CD4-positive, alpha-beta T cell treated with Interferon gamma for 1 hour (primary cell): ENCODE measurements at regions not wholly inside any gene's neighbourhood (a gene's known extent, or its start where the extent isn't known, plus 50 kb on each side); places are given as distances from the start of the nearest gene placed in this dataset.
"Not testable (repeated sequence)": the region's sequence is repeated elsewhere in the genome, so short reads cannot be mapped to it uniquely, and the experiment has no call there.

ENCODE experiments used
- DNase-seq: peaks from one replicate; pipeline ENCODE4 v3.0.0-alpha.2; 2020

- peak; percentile 19 for DNase-seq
These were observed 65.7 kb upstream of the MAP9 start for GRCh38 chr4:155442267-155443105.

- no peak for DNase-seq
These were observed 64.7 kb upstream of the MAP9 start for GRCh38 chr4:155441475-155441874.

- DNase-seq = not testable (repeated sequence)
These were observed 63.0 kb upstream of the MAP9 start for GRCh38 chr4:155439760-155440159.

GRCh38 chr4:155434904-155435303 lies 58.1 kb upstream of the MAP9 start:
- DNase-seq = no peak

GRCh38 chr4:155434366-155434765 lies 57.6 kb upstream of the MAP9 start:
- no peak for DNase-seq

GRCh38 chr4:155433636-155434360 lies 57.0 kb upstream of the MAP9 start:
- no peak for DNase-seq

- no peak for DNase-seq
These were observed 54.4 kb upstream of the MAP9 start for GRCh38 chr4:155430895-155431795.

GRCh38 chr4:155428128-155428527 lies 51.4 kb upstream of the MAP9 start:
- no peak for DNase-seq

- no peak for DNase-seq
These were observed 50.2 kb upstream of the MAP9 start for GRCh38 chr4:155426953-155427352.
